ENCODE measurements at regions not wholly inside any gene's neighbourhood (a gene's known extent, or its start where the extent isn't known, plus 50 kb on each side); places are given as distances from the start of the nearest gene placed in this dataset.
"Not testable (repeated sequence)": the region's sequence is repeated elsewhere in the genome, so short reads cannot be mapped to it uniquely, and the experiment has no call there.

- Histone ChIP-seq H3K9me3 (ENCODE audit: control insufficient read depth in 4 of 4, insufficient read depth in 3 of 4, low read length in 3 of 4) (peaks cover 0 to 4% (median 0%) of the 10 kb centered on the region in 4 donors), H3K4me3 (no peak overlapping the region), H3K9ac (ENCODE audit: insufficient read depth in 1 of 2, low read length in 2 of 2) (no peak overlapping the region), H3K27me3 (ENCODE audit: control insufficient read depth in 3 of 3, insufficient read depth in 3 of 3, low read length in 2 of 3) (no peaks in the 10 kb centered on the region), H3K36me3 (ENCODE audit: control insufficient read depth in 4 of 4, insufficient read depth in 4 of 4, low read length in 4 of 4) (no peaks in the 10 kb centered on the region), H3K4me1 (ENCODE audit: control insufficient read depth in 5 of 5, insufficient read depth in 5 of 5, low read length in 5 of 5) (no peaks in the 10 kb centered on the region), H3K27ac (ENCODE audit: low read depth in 1 of 2, low read length in 1 of 2) (no peak overlapping the region)
- no peak for DNase-seq
- no peak for TF ChIP-seq CTCF (IDR thresholded peaks at IDR 0.05; ENCODE audit: control extremely low read depth, extremely low read depth)
- 80 to 87% methylated on average over 7 of the region's 7 CpGs for WGBS, 2 donors
- ATAC-seq (ENCODE audit: insufficient read depth, low FRiP score), result no peak
Measured at GRCh38 chr5:114858665-114859437, 310.9 kb downstream of the TRIM36 start.

- no peak overlapping the region for H3K27ac ChIP-seq (ENCODE audit: low read depth in 1 of 2, low read length in 1 of 2)
- H3K27me3 ChIP-seq (ENCODE audit: control insufficient read depth in 3 of 3, insufficient read depth in 3 of 3, low read length in 2 of 3), result no peaks in the 10 kb centered on the region
- peak in 1 of 3 donors; percentile 3 for DNase-seq
- H3K4me3 ChIP-seq, result no peak overlapping the region
- peaks cover 0 to 4% (median 2%) of the 10 kb centered on the region in 4 donors for H3K9me3 ChIP-seq (ENCODE audit: control insufficient read depth in 4 of 4, insufficient read depth in 3 of 4, low read length in 3 of 4)
- no peak for ATAC-seq (ENCODE audit: insufficient read depth, low FRiP score)
- no peak for TF ChIP-seq CTCF (IDR thresholded peaks at IDR 0.05; ENCODE audit: control extremely low read depth, extremely low read depth)
- H3K4me1 ChIP-seq (ENCODE audit: control insufficient read depth in 5 of 5, insufficient read depth in 5 of 5, low read length in 5 of 5), result no peaks in the 10 kb centered on the region
- H3K9ac ChIP-seq (ENCODE audit: insufficient read depth in 1 of 2, low read length in 2 of 2), result no peak overlapping the region
- 34 to 58% methylated on average over 22 of the region's 22 CpGs for WGBS, 2 donors
- no peaks in the 10 kb centered on the region for H3K36me3 ChIP-seq (ENCODE audit: control insufficient read depth in 4 of 4, insufficient read depth in 4 of 4, low read length in 4 of 4)
Measured at GRCh38 chr5:114857941-114858551, 311.7 kb downstream of the TRIM36 start.

GRCh38 chr5:114844711-114845110, 325.0 kb downstream of the TRIM36 start:
- not testable (repeated sequence) for H3K27me3 ChIP-seq (ENCODE audit: control insufficient read depth in 3 of 3, insufficient read depth in 3 of 3, low read length in 2 of 3); H3K9me3 ChIP-seq (ENCODE audit: control insufficient read depth in 4 of 4, insufficient read depth in 3 of 4, low read length in 3 of 4); H3K4me1 ChIP-seq (ENCODE audit: control insufficient read depth in 5 of 5, insufficient read depth in 5 of 5, low read length in 5 of 5); H3K4me3 ChIP-seq; H3K36me3 ChIP-seq (ENCODE audit: control insufficient read depth in 4 of 4, insufficient read depth in 4 of 4, low read length in 4 of 4); DNase-seq; H3K9ac ChIP-seq (ENCODE audit: insufficient read depth in 1 of 2, low read length in 2 of 2); ATAC-seq (ENCODE audit: insufficient read depth, low FRiP score); H3K27ac ChIP-seq (ENCODE audit: low read depth in 1 of 2, low read length in 1 of 2)
- 87 to 88% methylated on average over 9 of the region's 9 CpGs for WGBS, 2 donors

GRCh38 chr5:114839360-114839759, 330.3 kb downstream of the TRIM36 start:
- H3K4me1 ChIP-seq (ENCODE audit: control insufficient read depth in 5 of 5, insufficient read depth in 5 of 5, low read length in 5 of 5), result no peaks in the 10 kb centered on the region
- ATAC-seq (ENCODE audit: insufficient read depth, low FRiP score), result no peak
- H3K4me3 ChIP-seq, result no peak overlapping the region
- no peak overlapping the region for H3K9ac ChIP-seq (ENCODE audit: insufficient read depth in 1 of 2, low read length in 2 of 2)
- peaks cover 0 to 5% (median 0%) of the 10 kb centered on the region in 4 donors for H3K9me3 ChIP-seq (ENCODE audit: control insufficient read depth in 4 of 4, insufficient read depth in 3 of 4, low read length in 3 of 4)
- WGBS, 2 donors, result 78 to 86% methylated on average over 5 of the region's 5 CpGs
- H3K27ac ChIP-seq (ENCODE audit: low read depth in 1 of 2, low read length in 1 of 2), result no peak overlapping the region
- no peak for TF ChIP-seq CTCF (IDR thresholded peaks at IDR 0.05; ENCODE audit: control extremely low read depth, extremely low read depth)
- H3K36me3 ChIP-seq (ENCODE audit: control insufficient read depth in 4 of 4, insufficient read depth in 4 of 4, low read length in 4 of 4), result no peaks in the 10 kb centered on the region
- no peak for DNase-seq
- H3K27me3 ChIP-seq (ENCODE audit: control insufficient read depth in 3 of 3, insufficient read depth in 3 of 3, low read length in 2 of 3), result no peaks in the 10 kb centered on the region

All from lung (tissue), 11 donors.